DND-41 (cell line): ENCODE measurements at regions not wholly inside any gene's neighbourhood (a gene's known extent, or its start where the extent isn't known, plus 50 kb on each side); places are given as distances from the start of the nearest gene placed in this dataset.

Experiments used
- ATAC-seq: fragments of 200-7000 bp; cut with Tn5 transposase; 3 replicates; pipeline ENCODE4 v1.9.1; 2021; ENCODE audit warnings: low read depth; ENCODE audit not compliant: insufficient read depth
- DNase-seq: peaks from one replicate; pipeline ENCODE4 v3.0.0-alpha.2; 2020
- H2AFZ ChIP-seq: 2 replicates; pipeline ENCODE4 v1.6.0; 2012; ENCODE audit warnings: low read depth, low read length
- H3K27ac ChIP-seq: 2 replicates; pipeline ENCODE4 v1.5.1; 2012; ENCODE audit warnings: low read length, inconsistent platforms
- H3K27me3 ChIP-seq: fragments of 200-600 bp; sonication (generic); 2 replicates; pipeline ENCODE4 v1.6.0; 2012; ENCODE audit warnings: low read length, mild to moderate bottlenecking, inconsistent platforms; ENCODE audit not compliant: insufficient read depth, poor library complexity
- H3K36me3 ChIP-seq: 2 replicates; pipeline ENCODE4 v1.5.1; 2012; ENCODE audit warnings: low read length, inconsistent platforms; ENCODE audit not compliant: insufficient read depth
- H3K4me1 ChIP-seq: 2 replicates; pipeline ENCODE4 v1.5.1; 2012; ENCODE audit warnings: mild to moderate bottlenecking, low read length; ENCODE audit not compliant: insufficient read depth
- H3K4me2 ChIP-seq: 2 replicates; pipeline ENCODE4 v1.6.0; 2012; ENCODE audit warnings: mild to moderate bottlenecking, moderate library complexity, low read length, inconsistent platforms; ENCODE audit not compliant: insufficient read depth
- H3K4me3 ChIP-seq, 2 experiments: fragments of 200-600 bp in 1 of 2; shearing (Covaris generic) in 1 of 2; 2 replicates each; pipeline ENCODE4 v1.5.1; 2012 to 2016; ENCODE audit warnings: inconsistent platforms in 2 of 2, low read length in 2 of 2, mild to moderate bottlenecking in 2 of 2, low read depth in 1 of 2, moderate library complexity in 1 of 2
- H3K79me2 ChIP-seq: 2 replicates; pipeline ENCODE4 v1.6.0; 2012; ENCODE audit warnings: low read length, inconsistent platforms; ENCODE audit not compliant: insufficient read depth
- H3K9ac ChIP-seq: 2 replicates; pipeline ENCODE4 v1.6.0; 2012; ENCODE audit warnings: low read depth, mild to moderate bottlenecking, inconsistent platforms, low read length, moderate library complexity
- H3K9me3 ChIP-seq: 2 replicates; pipeline ENCODE4 v1.5.1; 2012; ENCODE audit warnings: low read length, moderate library complexity, mild to moderate bottlenecking, inconsistent platforms; ENCODE audit not compliant: insufficient read depth, severe bottlenecking
- H4K20me1 ChIP-seq: 2 replicates; pipeline ENCODE4 v1.6.0; 2012; ENCODE audit warnings: low read length; ENCODE audit not compliant: insufficient read depth
- EZH2 ChIP-seq: IDR thresholded peaks from 3 replicates; pipeline ENCODE4 v1.6.1; 2012; ENCODE audit warnings: borderline replicate concordance, low read depth, mild to moderate bottlenecking, moderate library complexity, low read length, inconsistent platforms; ENCODE audit not compliant: severe bottlenecking
- TF ChIP-seq, protein P1 (sequence below): IDR thresholded peaks from 2 replicates; pipeline ENCODE4 v1.5.1; 2012; ENCODE audit warnings: borderline replicate concordance, low read length, moderate library complexity, mild to moderate bottlenecking; ENCODE audit not compliant: poor library complexity, severe bottlenecking; ENCODE audit errors: extremely low read depth

- Histone ChIP-seq H3K27me3 (no peaks in the 10 kb centered on the region), H3K79me2 (no peaks in the 10 kb centered on the region), H3K4me2 (no peak overlapping the region), H3K36me3 (no peaks in the 10 kb centered on the region), H3K4me1 (no peaks in the 10 kb centered on the region), H3K4me3 (no peak overlapping the region), H2AFZ (no peak overlapping the region), H3K9ac (no peak overlapping the region), H3K27ac (no peak overlapping the region), H4K20me1 (no peaks in the 10 kb centered on the region), H3K9me3 (no peaks in the 10 kb centered on the region)
- DNase-seq (no peak), ATAC-seq (no peak)
- no peak for TF ChIP-seq EZH2
- TF ChIP-seq, protein P1, sequence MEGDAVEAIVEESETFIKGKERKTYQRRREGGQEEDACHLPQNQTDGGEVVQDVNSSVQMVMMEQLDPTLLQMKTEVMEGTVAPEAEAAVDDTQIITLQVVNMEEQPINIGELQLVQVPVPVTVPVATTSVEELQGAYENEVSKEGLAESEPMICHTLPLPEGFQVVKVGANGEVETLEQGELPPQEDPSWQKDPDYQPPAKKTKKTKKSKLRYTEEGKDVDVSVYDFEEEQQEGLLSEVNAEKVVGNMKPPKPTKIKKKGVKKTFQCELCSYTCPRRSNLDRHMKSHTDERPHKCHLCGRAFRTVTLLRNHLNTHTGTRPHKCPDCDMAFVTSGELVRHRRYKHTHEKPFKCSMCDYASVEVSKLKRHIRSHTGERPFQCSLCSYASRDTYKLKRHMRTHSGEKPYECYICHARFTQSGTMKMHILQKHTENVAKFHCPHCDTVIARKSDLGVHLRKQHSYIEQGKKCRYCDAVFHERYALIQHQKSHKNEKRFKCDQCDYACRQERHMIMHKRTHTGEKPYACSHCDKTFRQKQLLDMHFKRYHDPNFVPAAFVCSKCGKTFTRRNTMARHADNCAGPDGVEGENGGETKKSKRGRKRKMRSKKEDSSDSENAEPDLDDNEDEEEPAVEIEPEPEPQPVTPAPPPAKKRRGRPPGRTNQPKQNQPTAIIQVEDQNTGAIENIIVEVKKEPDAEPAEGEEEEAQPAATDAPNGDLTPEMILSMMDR: no peak
These were observed 156.9 kb upstream of the SSTR4 start for GRCh38 chr20:22878166-22878565.

- Histone ChIP-seq H3K27me3 (no peaks in the 10 kb centered on the region), H3K27ac (no peak overlapping the region), H3K4me2 (no peak overlapping the region), H2AFZ (no peak overlapping the region), H3K4me3 (no peak overlapping the region), H3K9ac (no peak overlapping the region), H3K4me1 (no peaks in the 10 kb centered on the region), H3K36me3 (no peaks in the 10 kb centered on the region), H3K79me2 (no peaks in the 10 kb centered on the region), H3K9me3 (no peaks in the 10 kb centered on the region), H4K20me1 (no peaks in the 10 kb centered on the region)
- ATAC-seq: no peak
- no peak for TF ChIP-seq EZH2
- TF ChIP-seq, protein P1: no peak
- DNase-seq: no peak
These were observed 154.8 kb upstream of the SSTR4 start for GRCh38 chr20:22880277-22880676.

DNA sequence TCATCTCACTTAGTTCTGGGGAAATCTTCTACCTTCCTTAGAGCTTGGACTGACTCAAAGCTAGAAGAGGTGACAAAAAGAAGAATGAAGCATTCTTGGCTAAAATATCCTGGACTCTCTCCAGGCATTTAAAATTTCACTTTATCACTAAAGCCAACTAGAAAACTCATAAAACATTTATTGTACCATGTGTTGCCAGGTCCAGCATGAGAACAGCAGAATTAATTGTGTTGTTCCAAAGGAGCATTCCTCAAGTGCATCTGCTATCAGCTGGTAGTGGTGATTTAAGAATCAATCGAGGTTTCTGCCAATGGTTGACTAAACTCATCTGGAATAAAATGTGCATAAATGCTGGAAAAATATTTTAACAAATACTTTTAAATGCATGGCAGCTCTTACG is 147.3 kb upstream of the SSTR4 start:
- DNase-seq (no peak), ATAC-seq (no peak)
- H3K4me3 ChIP-seq: no peak overlapping the region
- H3K4me1 ChIP-seq: no peaks in the 10 kb centered on the region
- no peak overlapping the region for H2AFZ ChIP-seq
- no peaks in the 10 kb centered on the region for H3K36me3 ChIP-seq
- TF ChIP-seq, protein P1: no peak
- TF ChIP-seq EZH2: no peak
- no peaks in the 10 kb centered on the region for H4K20me1 ChIP-seq
- H3K27ac ChIP-seq: no peak overlapping the region
- no peaks in the 10 kb centered on the region for H3K79me2 ChIP-seq
- H3K9ac ChIP-seq: no peak overlapping the region
- no peaks in the 10 kb centered on the region for H3K27me3 ChIP-seq
- H3K9me3 ChIP-seq: no peaks in the 10 kb centered on the region
- no peak overlapping the region for H3K4me2 ChIP-seq
